Stomach (tissue), 8 donors: ENCODE measurements at regions not wholly inside any gene's neighbourhood (a gene's known extent, or its start where the extent isn't known, plus 50 kb on each side); places are given as distances from the start of the nearest gene placed in this dataset.

ENCODE experiments used
- DNase-seq, 2 donors: peaks; one replicate each; pipeline versions ENCODE4 v3.0.0 to v3.0.0-alpha.2; 2013 to 2019
- H3K27ac ChIP-seq, 5 donors: fragments of 200-600 bp in 4 of 5; sonication (generic) in 4 of 5; one replicate each; pipeline ENCODE4 v1.5.1; 2013 to 2019; ENCODE audit warnings: mild to moderate bottlenecking in 1 of 5, moderate library complexity in 1 of 5
- H3K27me3 ChIP-seq, 3 donors: fragments of 200-600 bp; sonication (generic); one replicate each; pipeline ENCODE4 v1.5.1; 2017 to 2019; ENCODE audit warnings: mixed run types in 1 of 3
- H3K36me3 ChIP-seq, 4 donors: fragments of 200-600 bp; sonication (generic); 1 replicate in 3 of 4; 2 replicates in 1 of 4; pipeline ENCODE4 v1.5.1; 2016 to 2019
- H3K4me1 ChIP-seq, 4 donors: fragments of 200-600 bp; sonication (generic); one replicate each; pipeline ENCODE4 v1.5.1; 2016 to 2019
- H3K4me3 ChIP-seq, 4 donors: fragments of 200-600 bp; sonication (generic) in 3 of 4; one replicate each; pipeline ENCODE4 v1.5.1; 2016 to 2019; ENCODE audit warnings: mild to moderate bottlenecking in 1 of 4
- H3K9me3 ChIP-seq, 4 donors: fragments of 200-600 bp; sonication (generic); one replicate each; pipeline ENCODE4 v1.5.1; 2016 to 2019
- CTCF ChIP-seq, 7 experiments: fragments of 450-650 bp in 4 of 7; fragments of 200-600 bp in 3 of 7; sonication (generic) in 3 of 7; IDR thresholded peaks; one replicate each; pipeline ENCODE4 v1.5.1; 2016 to 2019; ENCODE audit warnings: antibody characterized with exemption in 7 of 7, control low read depth in 2 of 7, mild to moderate bottlenecking in 1 of 7
- EP300 ChIP-seq: sonication (generic); formaldehyde crosslinking; IDR thresholded peaks from one replicate; pipeline ENCODE4 v1.6.1; 2017; ENCODE audit warnings: antibody characterized with exemption
- POLR2A ChIP-seq, 4 donors: fragments of 450-650 bp; IDR thresholded peaks; one replicate each; pipeline ENCODE4 v1.6.1; 2016; ENCODE audit warnings: antibody characterized with exemption in 4 of 4, control low read depth in 2 of 4, mild to moderate bottlenecking in 1 of 4, moderate library complexity in 1 of 4
- POLR2AphosphoS5 ChIP-seq, 3 donors: sonication (generic); formaldehyde crosslinking; IDR thresholded peaks; one replicate each; pipeline ENCODE4 v1.6.1; 2016; ENCODE audit warnings: antibody characterized with exemption in 3 of 3
- WGBS, 5 donors: extraction: QIAGEN DNeasy Blood & Tissue Kit in 3 of 5; methylation state at CpG; one replicate each; pipeline versions ENCODE4 v1.1.5 to v1.1.7; 2013 to 2018; 5-methylcytosine and 5-hydroxymethylcytosine counted together
- intact Hi-C: fragments of 100-400 bp; cut with DNase I; formaldehyde crosslinking; loops from one replicate; pipeline ENCODE4 v1.15.1; 2023; ENCODE audit warnings: low total_unique reads
- donor health status: healthy with polysubstance abuse.
- donor health status: Bipolar disorder and iron deficiency.
- donor health status: healthy.

GRCh38 chrX:51006064-51006463 is 95.5 kb downstream of the BMP15 start:
- no peak overlapping the region for H3K4me3 ChIP-seq
- TF ChIP-seq POLR2A (IDR thresholded peaks at IDR 0.05) (no peak), POLR2AphosphoS5 (IDR thresholded peaks at IDR 0.05) (no peak), CTCF (IDR thresholded peaks at IDR 0.05) (no peak), EP300 (no peak)
- intact Hi-C loops, result no loop called here
- H3K27ac ChIP-seq, result no peak overlapping the region
- H3K9me3 ChIP-seq, result no peaks in the 10 kb centered on the region
- no peaks in the 10 kb centered on the region for H3K36me3 ChIP-seq
- peaks cover 0 to 5% (median 0%) of the 10 kb centered on the region in 3 donors for H3K27me3 ChIP-seq
- H3K4me1 ChIP-seq, result no peaks in the 10 kb centered on the region
- DNase-seq, result no peak

GRCh38 chrX:51024106-51024696 is 113.7 kb downstream of the BMP15 start:
- Histone ChIP-seq H3K4me1 (no peaks in the 10 kb centered on the region), H3K27ac (no peak overlapping the region), H3K4me3 (no peak overlapping the region), H3K36me3 (no peaks in the 10 kb centered on the region), H3K27me3 (peaks cover 0 to 16% (median 0%) of the 10 kb centered on the region in 3 donors), H3K9me3 (peaks cover 0 to 13% (median 2%) of the 10 kb centered on the region in 4 donors)
- TF ChIP-seq POLR2A (IDR thresholded peaks at IDR 0.05), result no peak
- no peak for TF ChIP-seq POLR2AphosphoS5 (IDR thresholded peaks at IDR 0.05)
- TF ChIP-seq CTCF (IDR thresholded peaks at IDR 0.05), result no peak
- no peak for TF ChIP-seq EP300
- no peak for DNase-seq
- WGBS, 5 donors, result 0 to 36% (median 23%) methylated on average over 1 to 5 of the region's 5 CpGs
- intact Hi-C loops, result no loop called here

GRCh38 chrX:51026862-51027261 is 116.3 kb downstream of the BMP15 start:
- H3K36me3 ChIP-seq, result no peaks in the 10 kb centered on the region
- TF ChIP-seq EP300 (no peak), CTCF (IDR thresholded peaks at IDR 0.05) (no peak), POLR2AphosphoS5 (IDR thresholded peaks at IDR 0.05) (no peak), POLR2A (IDR thresholded peaks at IDR 0.05) (no peak)
- H3K4me3 ChIP-seq, result no peak overlapping the region
- 56 to 68% (median 63%) methylated on average over 3 of the region's 3 CpGs for WGBS, 5 donors
- H3K27ac ChIP-seq, result no peak overlapping the region
- no peaks in the 10 kb centered on the region for H3K9me3 ChIP-seq
- DNase-seq, result no peak
- no peaks in the 10 kb centered on the region for H3K4me1 ChIP-seq
- intact Hi-C loops, result no loop called here
- H3K27me3 ChIP-seq, result no peaks in the 10 kb centered on the region

- TF ChIP-seq POLR2A (IDR thresholded peaks at IDR 0.05) (no peak), POLR2AphosphoS5 (IDR thresholded peaks at IDR 0.05) (no peak), CTCF (IDR thresholded peaks at IDR 0.05) (no peak), EP300 (no peak)
- Histone ChIP-seq H3K4me3 (no peak overlapping the region), H3K9me3 (no peaks in the 10 kb centered on the region), H3K4me1 (no peaks in the 10 kb centered on the region), H3K27ac (no peak overlapping the region), H3K27me3 (peaks cover 0 to 2% (median 0%) of the 10 kb centered on the region in 3 donors), H3K36me3 (no peaks in the 10 kb centered on the region)
- 50 to 70% (median 63%) methylated on average over 3 of the region's 3 CpGs for WGBS, 5 donors
- intact Hi-C loops, result no loop called here
- DNase-seq, result no peak
These were observed 125.2 kb downstream of the BMP15 start for GRCh38 chrX:51035746-51036145.
